B cell (primary cell): ENCODE measurements at regions not wholly inside any gene's neighbourhood (a gene's known extent, or its start where the extent isn't known, plus 50 kb on each side); places are given as distances from the start of the nearest gene placed in this dataset.

ENCODE experiments used
- EZH2 ChIP-seq: IDR thresholded peaks from 2 replicates; pipeline ENCODE4 v1.6.1; 2012; ENCODE audit warnings: borderline replicate concordance, low read depth, mild to moderate bottlenecking, moderate library complexity, low read length; ENCODE audit not compliant: insufficient read depth, poor library complexity, severe bottlenecking
- TF ChIP-seq, protein P1 (sequence below): fragments of 200-600 bp; IDR thresholded peaks from one replicate; pipeline ENCODE4 v1.8.0; 2022; ENCODE audit warnings: antibody characterized with exemption, mild to moderate bottlenecking

DNA sequence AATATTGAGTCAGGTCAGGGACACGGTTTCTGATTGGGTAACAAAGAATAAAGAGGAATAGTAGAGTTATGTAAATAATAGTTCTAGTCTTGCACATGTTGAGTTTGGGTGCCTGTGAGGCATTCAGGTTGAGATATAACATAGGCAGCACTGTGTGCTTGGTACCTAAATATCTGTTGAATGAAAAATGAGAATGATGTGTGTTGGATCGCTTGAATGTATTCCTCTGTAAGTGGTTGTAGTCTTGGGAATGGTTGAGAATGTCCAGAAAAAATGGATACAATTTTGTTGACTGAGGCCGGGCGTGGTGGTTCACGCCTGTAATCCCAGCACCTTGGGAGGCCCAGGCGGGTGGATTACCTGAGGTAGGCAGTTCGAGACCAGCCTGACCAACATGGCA lies 116.3 kb upstream of the HNRNPU start:
- TF ChIP-seq, protein P1, sequence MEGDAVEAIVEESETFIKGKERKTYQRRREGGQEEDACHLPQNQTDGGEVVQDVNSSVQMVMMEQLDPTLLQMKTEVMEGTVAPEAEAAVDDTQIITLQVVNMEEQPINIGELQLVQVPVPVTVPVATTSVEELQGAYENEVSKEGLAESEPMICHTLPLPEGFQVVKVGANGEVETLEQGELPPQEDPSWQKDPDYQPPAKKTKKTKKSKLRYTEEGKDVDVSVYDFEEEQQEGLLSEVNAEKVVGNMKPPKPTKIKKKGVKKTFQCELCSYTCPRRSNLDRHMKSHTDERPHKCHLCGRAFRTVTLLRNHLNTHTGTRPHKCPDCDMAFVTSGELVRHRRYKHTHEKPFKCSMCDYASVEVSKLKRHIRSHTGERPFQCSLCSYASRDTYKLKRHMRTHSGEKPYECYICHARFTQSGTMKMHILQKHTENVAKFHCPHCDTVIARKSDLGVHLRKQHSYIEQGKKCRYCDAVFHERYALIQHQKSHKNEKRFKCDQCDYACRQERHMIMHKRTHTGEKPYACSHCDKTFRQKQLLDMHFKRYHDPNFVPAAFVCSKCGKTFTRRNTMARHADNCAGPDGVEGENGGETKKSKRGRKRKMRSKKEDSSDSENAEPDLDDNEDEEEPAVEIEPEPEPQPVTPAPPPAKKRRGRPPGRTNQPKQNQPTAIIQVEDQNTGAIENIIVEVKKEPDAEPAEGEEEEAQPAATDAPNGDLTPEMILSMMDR: no peak
- no peak for TF ChIP-seq EZH2
